HepG2 (cell line): ENCODE measurements at regions not wholly inside any gene's neighbourhood (a gene's known extent, or its start where the extent isn't known, plus 50 kb on each side); places are given as distances from the start of the nearest gene placed in this dataset.
A peak's percentile ranks its signal among the peaks of the same experiment; 100 is the strongest.

Experiments
- ATAC-seq: fragments of 200-7000 bp; cut with Tn5 transposase; 3 replicates; pipeline ENCODE4 v1.9.1; 2020; ENCODE audit warnings: mild to moderate bottlenecking, moderate library complexity
- BruUV-seq: library from RNA; stranded (reverse); fragments of 400-500 nt; replicated peaks from 2 replicates; lab custom pipeline; 2021; lab: Mats Ljungman, UMichigan
- CTCF ChIA-PET: fragments of 300-600 bp; formaldehyde crosslinking; extraction: SDS; loops from one replicate; lab custom pipeline; 2021; ENCODE audit warnings: low total read pairs, inconsistent platforms, low intra/inter-chr PET ratio; lab: Yijun Ruan, JAX
- POLR2A ChIA-PET: fragments of 350-600 bp; sonication (Branson Sonifier 250); formaldehyde crosslinking; loops from one replicate; lab custom pipeline; 2020; ENCODE audit warnings: antibody characterized with exemption, inconsistent platforms; lab: Yijun Ruan, JAX
- DNase-seq: peaks from one replicate; pipeline ENCODE4 v3.0.0-alpha.2; 2015; ENCODE audit warnings: low spot score
- FAIRE-seq: peaks from 3 replicates; lab custom pipeline; 2011; peaks lifted over from hg19 to GRCh38; lab: Jason Lieb, UNC
- H2AFZ ChIP-seq: one replicate; pipeline ENCODE4 v1.6.1; 2011; ENCODE audit warnings: low read length, inconsistent platforms
- H3K27ac ChIP-seq: fragments of 300-600 bp; 3 replicates; pipeline ENCODE4 v1.8.0; 2011; ENCODE audit warnings: mixed run types, mild to moderate bottlenecking, mixed read lengths, low read length, inconsistent platforms; ENCODE audit not compliant: insufficient read depth; ENCODE audit errors: extremely low read length
- H3K27me3 ChIP-seq, 2 experiments: fragments of 200-600 bp in 1 of 2; 2 replicates in 1 of 2; 3 replicates in 1 of 2; pipeline versions ENCODE4 v1.6.0 to v1.8.0; 2011; ENCODE audit warnings: low read length in 2 of 2, mild to moderate bottlenecking in 2 of 2, moderate library complexity in 2 of 2, inconsistent platforms in 1 of 2; ENCODE audit not compliant: insufficient read depth in 2 of 2, control insufficient read depth in 1 of 2
- H3K36me3 ChIP-seq, 2 experiments: fragments of 200-600 bp in 1 of 2; replicated peaks in 1 of 2; 2 replicates in 1 of 2; 3 replicates in 1 of 2; pipeline versions ENCODE4 v1.5.1 to v1.8.0; 2011; ENCODE audit warnings: low read length in 2 of 2, inconsistent platforms in 1 of 2; ENCODE audit not compliant: insufficient read depth in 2 of 2, control insufficient read depth in 1 of 2
- H3K4me1 ChIP-seq: 2 replicates; pipeline ENCODE4 v1.5.1; 2012; ENCODE audit warnings: low read length, inconsistent platforms; ENCODE audit not compliant: insufficient read depth
- H3K4me2 ChIP-seq: 2 replicates; pipeline ENCODE4 v1.6.0; 2011; ENCODE audit warnings: low read depth, low read length, inconsistent platforms
- H3K4me3 ChIP-seq, 3 experiments: fragments of 200-600 bp in 1 of 3; sonication (generic), shearing (Covaris generic) in 1 of 3; replicated peaks in 1 of 3; 2 replicates each; pipeline ENCODE4 v1.5.1; 2011 to 2016; ENCODE audit warnings: low read length in 3 of 3, inconsistent platforms in 2 of 3, low read depth in 2 of 3, mild to moderate bottlenecking in 2 of 3, control low read depth in 1 of 3, mixed read lengths in 1 of 3; ENCODE audit not compliant: insufficient read depth in 1 of 3
- H3K79me2 ChIP-seq: one replicate; pipeline ENCODE4 v1.6.1; 2011; ENCODE audit warnings: low read length, inconsistent platforms; ENCODE audit not compliant: insufficient read depth
- H3K9ac ChIP-seq: 2 replicates; pipeline ENCODE4 v1.6.0; 2011; ENCODE audit warnings: mild to moderate bottlenecking, low read depth, low read length, inconsistent platforms; ENCODE audit not compliant: insufficient read depth
- H3K9me3 ChIP-seq: 2 replicates; pipeline ENCODE4 v1.5.1; 2012; ENCODE audit warnings: mild to moderate bottlenecking, low read length
- H4K20me1 ChIP-seq: 2 replicates; pipeline ENCODE4 v1.6.0; 2011; ENCODE audit warnings: inconsistent platforms, mild to moderate bottlenecking, low read length, moderate library complexity; ENCODE audit not compliant: insufficient read depth
- HOXA5 ChIP-seq: sonication (generic); formaldehyde crosslinking; IDR thresholded peaks from 2 replicates; pipeline ENCODE4 v1.4.0; 2020; ENCODE audit warnings: missing genetic modification reagents
- KAT2B ChIP-seq: fragments of 150-350 bp; IDR thresholded peaks from 2 replicates; pipeline ENCODE4 v1.6.1; 2014; ENCODE audit warnings: low read depth, low read length, borderline replicate concordance
- KDM4B ChIP-seq: sonication (generic); formaldehyde crosslinking; IDR thresholded peaks from 2 replicates; pipeline ENCODE4 v1.4.0; 2020; ENCODE audit warnings: missing genetic modification reagents
- MIXL1 ChIP-seq: IDR thresholded peaks from 2 replicates; pipeline ENCODE4 v1.6.1; 2016
- NR2F2 ChIP-seq: IDR thresholded peaks from 2 replicates; pipeline ENCODE4 v1.6.1; 2012; ENCODE audit warnings: low read depth, inconsistent platforms, borderline replicate concordance
- SMYD3 ChIP-seq: sonication (generic); formaldehyde crosslinking; IDR thresholded peaks from 2 replicates; pipeline ENCODE4 v1.8.1; 2023; ENCODE audit warnings: mild to moderate bottlenecking, missing genetic modification reagents
- TP53 ChIP-seq: sonication (generic); formaldehyde crosslinking; conservative IDR thresholded peaks from 2 replicates; pipeline ENCODE4 v1.4.0; 2020; ENCODE audit warnings: missing genetic modification reagents
- ZNF335 ChIP-seq: sonication (generic); formaldehyde crosslinking; IDR thresholded peaks from 2 replicates; pipeline ENCODE4 v1.4.0; 2020; ENCODE audit warnings: missing genetic modification reagents
- ZNF550 ChIP-seq: sonication (generic); formaldehyde crosslinking; IDR thresholded peaks from 2 replicates; pipeline ENCODE4 v1.4.0; 2020; ENCODE audit warnings: mild to moderate bottlenecking, missing genetic modification reagents, borderline replicate concordance
- ZNF614 ChIP-seq: IDR thresholded peaks from 2 replicates; pipeline ENCODE4 v1.6.1; 2018; ENCODE audit warnings: missing biosample characterization, missing genetic modification reagents, inconsistent platforms, borderline replicate concordance
- ZNF766 ChIP-seq: sonication (generic); formaldehyde crosslinking; IDR thresholded peaks from 2 replicates; pipeline ENCODE4 v1.5.0; 2020; ENCODE audit warnings: missing genetic modification reagents, borderline replicate concordance
- WGBS: methylation state at CpG from one replicate; pipeline ENCODE4 v1.1.6; 2017; ENCODE audit warnings: low lambda C conversion rate; 5-methylcytosine and 5-hydroxymethylcytosine counted together
- in situ Hi-C: cut with HindIII; loops from 2 replicates; pipeline ENCODE4 v1.10.0; 2017; ENCODE audit warnings: low pct_unique_long_range_greater_than_20kb; ENCODE audit not compliant: extremely low pct_ligation_motif_present
- intact Hi-C: fragments of 100-400 bp; cut with micrococcal nuclease; formaldehyde crosslinking; loops from one replicate; pipeline ENCODE4 v1.10.0; 2022; ENCODE audit not compliant: unreplicated experiment
- TF ChIP-seq, protein P1 (sequence below): sonication (generic); formaldehyde crosslinking; IDR thresholded peaks from 2 replicates; pipeline ENCODE4 v1.4.0; 2020; ENCODE audit warnings: missing genetic modification reagents
- TF ChIP-seq, protein P2 (sequence below): sonication (generic); formaldehyde crosslinking; IDR thresholded peaks from 2 replicates; pipeline ENCODE4 v1.8.1; 2023; ENCODE audit warnings: missing genetic modification reagents, inconsistent platforms, borderline replicate concordance
- TF ChIP-seq, protein P3 (sequence below): IDR thresholded peaks from 2 replicates; pipeline ENCODE4 v1.6.1; 2018; ENCODE audit warnings: missing genetic modification reagents
- TF ChIP-seq, protein P4 (sequence below): sonication (generic); formaldehyde crosslinking; IDR thresholded peaks from 2 replicates; pipeline ENCODE4 v1.9.0; 2021; ENCODE audit warnings: missing genetic modification reagents, mild to moderate bottlenecking, borderline replicate concordance

DNA sequence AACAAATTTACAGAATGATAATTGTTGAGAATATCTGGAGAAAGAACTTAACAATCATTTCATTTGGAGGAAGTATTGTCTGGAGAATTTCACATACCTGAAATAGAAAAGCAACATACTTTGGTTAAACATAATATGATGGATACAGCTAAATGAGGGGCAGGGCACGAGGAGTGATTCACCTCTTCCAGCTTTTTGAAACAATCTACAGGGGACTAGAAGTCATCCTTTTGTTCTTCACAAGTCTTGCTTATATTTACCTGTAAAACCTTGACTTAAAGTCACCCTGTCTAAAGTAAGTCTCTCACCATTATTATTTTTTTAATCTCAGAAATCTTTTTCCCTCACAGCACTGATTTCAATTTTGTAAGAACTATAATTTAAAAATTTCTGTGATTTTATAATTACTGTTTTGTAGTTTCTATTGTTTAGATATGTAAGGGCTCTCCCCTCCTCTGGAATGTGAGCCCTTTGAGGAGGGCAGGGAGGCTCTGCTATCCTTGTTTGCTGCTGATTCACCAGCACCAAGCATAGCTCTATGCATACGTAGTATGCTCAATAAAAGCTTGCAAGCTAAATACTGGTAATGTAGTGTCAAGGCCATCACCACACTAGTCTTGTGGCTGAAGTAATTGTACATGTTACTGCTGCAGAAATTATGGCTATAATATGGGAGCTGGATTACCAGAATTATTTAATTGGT is 193.9 kb upstream of the THRB start:
- ChIA-PET CTCF (no interaction called here), POLR2A (no interaction called here)
- no TSS peak for BruUV-seq
- Histone ChIP-seq H3K4me1 (peaks cover 2% of the 10 kb centered on the region), H3K36me3 (no peaks in the 10 kb centered on the region), H3K9ac (no peak overlapping the region), H3K4me3 (no peak overlapping the region), H3K79me2 (no peaks in the 10 kb centered on the region), H2AFZ (no peak overlapping the region), H4K20me1 (no peaks in the 10 kb centered on the region), H3K9me3 (no peaks in the 10 kb centered on the region), H3K27ac (no peak overlapping the region), H3K4me2 (no peak overlapping the region), H3K27me3 (no peaks in the 10 kb centered on the region; a peak in 1 of 5 replicates)
- TF ChIP-seq, protein P1, sequence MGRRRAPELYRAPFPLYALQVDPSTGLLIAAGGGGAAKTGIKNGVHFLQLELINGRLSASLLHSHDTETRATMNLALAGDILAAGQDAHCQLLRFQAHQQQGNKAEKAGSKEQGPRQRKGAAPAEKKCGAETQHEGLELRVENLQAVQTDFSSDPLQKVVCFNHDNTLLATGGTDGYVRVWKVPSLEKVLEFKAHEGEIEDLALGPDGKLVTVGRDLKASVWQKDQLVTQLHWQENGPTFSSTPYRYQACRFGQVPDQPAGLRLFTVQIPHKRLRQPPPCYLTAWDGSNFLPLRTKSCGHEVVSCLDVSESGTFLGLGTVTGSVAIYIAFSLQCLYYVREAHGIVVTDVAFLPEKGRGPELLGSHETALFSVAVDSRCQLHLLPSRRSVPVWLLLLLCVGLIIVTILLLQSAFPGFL = no peak
- TF ChIP-seq ZNF766 (CRISPR knock-in tag) = no peak
- no peak for TF ChIP-seq ZNF335 (CRISPR knock-in tag)
- no peak for TF ChIP-seq MIXL1 (CRISPR knock-in tag)
- no peak for TF ChIP-seq ZNF550 (CRISPR knock-in tag)
- no peak for TF ChIP-seq ZNF614 (CRISPR knock-in tag)
- TF ChIP-seq, protein P2, sequence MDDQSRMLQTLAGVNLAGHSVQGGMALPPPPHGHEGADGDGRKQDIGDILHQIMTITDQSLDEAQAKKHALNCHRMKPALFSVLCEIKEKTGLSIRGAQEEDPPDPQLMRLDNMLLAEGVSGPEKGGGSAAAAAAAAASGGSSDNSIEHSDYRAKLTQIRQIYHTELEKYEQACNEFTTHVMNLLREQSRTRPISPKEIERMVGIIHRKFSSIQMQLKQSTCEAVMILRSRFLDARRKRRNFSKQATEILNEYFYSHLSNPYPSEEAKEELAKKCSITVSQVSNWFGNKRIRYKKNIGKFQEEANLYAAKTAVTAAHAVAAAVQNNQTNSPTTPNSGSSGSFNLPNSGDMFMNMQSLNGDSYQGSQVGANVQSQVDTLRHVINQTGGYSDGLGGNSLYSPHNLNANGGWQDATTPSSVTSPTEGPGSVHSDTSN (CRISPR knock-in tag) = no peak
- TF ChIP-seq, protein P3, sequence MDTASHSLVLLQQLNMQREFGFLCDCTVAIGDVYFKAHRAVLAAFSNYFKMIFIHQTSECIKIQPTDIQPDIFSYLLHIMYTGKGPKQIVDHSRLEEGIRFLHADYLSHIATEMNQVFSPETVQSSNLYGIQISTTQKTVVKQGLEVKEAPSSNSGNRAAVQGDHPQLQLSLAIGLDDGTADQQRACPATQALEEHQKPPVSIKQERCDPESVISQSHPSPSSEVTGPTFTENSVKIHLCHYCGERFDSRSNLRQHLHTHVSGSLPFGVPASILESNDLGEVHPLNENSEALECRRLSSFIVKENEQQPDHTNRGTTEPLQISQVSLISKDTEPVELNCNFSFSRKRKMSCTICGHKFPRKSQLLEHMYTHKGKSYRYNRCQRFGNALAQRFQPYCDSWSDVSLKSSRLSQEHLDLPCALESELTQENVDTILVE = no peak
- no peak for TF ChIP-seq SMYD3 (CRISPR knock-in tag)
- no peak for TF ChIP-seq TP53 (CRISPR knock-in tag)
- no peak for TF ChIP-seq KDM4B (CRISPR knock-in tag)
- no peak for TF ChIP-seq NR2F2
- TF ChIP-seq KAT2B = no peak
- TF ChIP-seq, protein P4, sequence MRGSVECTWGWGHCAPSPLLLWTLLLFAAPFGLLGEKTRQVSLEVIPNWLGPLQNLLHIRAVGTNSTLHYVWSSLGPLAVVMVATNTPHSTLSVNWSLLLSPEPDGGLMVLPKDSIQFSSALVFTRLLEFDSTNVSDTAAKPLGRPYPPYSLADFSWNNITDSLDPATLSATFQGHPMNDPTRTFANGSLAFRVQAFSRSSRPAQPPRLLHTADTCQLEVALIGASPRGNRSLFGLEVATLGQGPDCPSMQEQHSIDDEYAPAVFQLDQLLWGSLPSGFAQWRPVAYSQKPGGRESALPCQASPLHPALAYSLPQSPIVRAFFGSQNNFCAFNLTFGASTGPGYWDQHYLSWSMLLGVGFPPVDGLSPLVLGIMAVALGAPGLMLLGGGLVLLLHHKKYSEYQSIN = no peak
- TF ChIP-seq HOXA5 (CRISPR knock-in tag) = no peak
- DNase-seq (peak; percentile 10), FAIRE-seq (no peak), ATAC-seq (no peak)
- intact Hi-C loops = loop anchor here (10.0 kb wide), 1 partner anchor 906 kb away; no protein-coding TSS in a partner anchor
- in situ Hi-C loops = loop anchor here (25.0 kb wide), 1 partner anchor 676 kb away; no protein-coding TSS in a partner anchor
- 5% methylated on average over 2 of the region's 2 CpGs for WGBS
